NCI-H1436 treated with DMSO at 0.1 percent for 48 hours (cell line): ENCODE measurements at regions not wholly inside any gene's neighbourhood (a gene's known extent, or its start where the extent isn't known, plus 50 kb on each side); places are given as distances from the start of the nearest gene placed in this dataset.
"Not testable (repeated sequence)": the region's sequence is repeated elsewhere in the genome, so short reads cannot be mapped to it uniquely, and the experiment has no call there.

Source experiments
- DNase-seq: peaks from one replicate; lab custom pipeline; 2025; lab: John Stamatoyannopoulos, UW

DNA sequence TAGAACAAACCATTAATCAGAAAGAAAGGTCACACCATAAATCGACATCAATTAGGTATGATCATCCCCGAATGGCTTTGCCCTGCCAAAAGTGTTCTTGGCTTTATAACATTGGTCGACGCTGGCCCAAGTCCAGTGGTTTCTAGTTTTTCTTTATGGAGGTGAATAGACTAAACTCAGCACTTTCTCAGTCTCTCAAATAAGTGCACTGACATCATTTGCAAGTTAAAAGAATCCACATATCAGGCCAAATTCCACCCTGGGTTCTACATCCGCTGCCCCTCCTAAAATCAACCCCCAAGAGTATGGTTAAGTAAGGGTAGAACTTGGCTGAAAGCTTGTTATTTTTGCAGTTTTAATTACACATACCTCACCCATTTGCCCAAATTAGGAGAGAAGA is 314.3 kb downstream of the C12orf75 start:
- DNase-seq, result no peak

DNA sequence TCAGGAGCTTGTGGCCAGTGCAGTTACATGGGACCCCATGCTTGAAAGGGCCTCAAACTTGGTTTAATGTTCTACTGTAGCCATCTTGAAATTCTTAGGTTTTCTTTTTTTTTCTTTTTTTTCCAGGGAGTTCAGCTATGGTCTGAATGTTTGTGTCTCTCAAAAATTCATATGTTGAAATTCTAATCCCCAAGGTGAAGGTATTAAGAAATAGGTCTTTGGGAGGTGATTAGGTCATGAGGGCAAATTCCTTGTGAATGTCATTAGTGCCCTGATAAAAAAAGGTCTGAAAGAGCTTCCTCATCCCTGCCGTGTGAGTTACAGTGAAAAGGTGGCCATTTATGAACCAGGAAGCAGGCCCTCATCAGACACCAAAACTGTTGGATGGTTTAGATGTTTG is 324.1 kb downstream of the C12orf75 start:
- no peak for DNase-seq

DNA sequence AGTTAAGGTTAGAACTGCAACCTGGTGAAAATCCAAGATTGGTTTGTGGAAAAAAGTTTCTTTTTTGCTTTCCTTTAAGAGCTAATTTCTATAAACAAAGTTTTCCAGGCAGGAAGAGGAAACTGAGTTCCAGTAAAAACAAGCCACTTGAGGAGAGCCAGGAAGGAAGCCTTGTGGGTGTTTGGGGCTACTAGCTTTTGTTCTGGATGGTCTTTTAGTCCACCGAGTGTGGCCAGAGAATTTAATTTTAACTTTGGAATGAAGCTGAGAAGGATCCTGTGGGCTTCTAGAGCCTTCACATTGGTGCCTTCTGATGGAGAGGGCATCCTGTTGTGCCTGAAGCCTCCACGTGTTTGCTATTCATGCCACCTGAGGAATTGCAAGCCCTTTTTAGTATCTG is 327.9 kb downstream of the C12orf75 start:
- DNase-seq, result no peak

DNA sequence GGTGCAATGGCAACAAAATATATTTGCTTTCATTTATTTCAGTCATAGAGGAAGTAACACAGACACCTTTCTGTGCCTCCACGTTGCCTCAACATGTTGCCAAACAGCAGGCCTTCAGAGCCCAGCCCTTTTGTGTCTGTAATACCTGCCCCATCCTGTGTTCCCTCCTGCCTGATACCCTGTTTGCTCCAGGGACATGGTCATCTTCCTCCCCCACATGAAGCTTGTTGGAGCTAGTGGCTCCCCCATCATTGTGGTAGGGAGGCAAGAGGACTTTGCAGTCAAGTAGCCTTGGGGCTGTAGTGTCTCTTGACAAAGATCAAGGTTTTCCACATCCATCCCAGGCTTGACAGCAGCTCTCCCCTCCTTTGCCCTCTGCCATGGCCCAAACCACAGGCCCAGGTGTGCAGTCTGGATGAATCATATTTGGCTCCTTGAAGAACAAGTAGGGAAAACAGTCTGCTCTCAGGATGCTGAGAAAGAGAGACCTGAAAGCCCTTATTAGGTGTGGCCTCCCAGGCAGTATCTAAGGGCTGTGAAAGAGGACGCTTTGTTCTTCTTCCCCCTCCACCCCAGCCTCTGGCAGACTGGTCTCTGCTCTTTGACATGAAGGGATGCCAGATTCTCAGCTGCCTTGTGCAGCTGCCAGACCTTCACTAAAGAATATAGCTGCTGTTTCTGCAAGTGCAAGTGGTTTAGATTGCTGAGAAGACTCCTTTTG is 329.0 kb downstream of the C12orf75 start:
- no peak for DNase-seq

DNA sequence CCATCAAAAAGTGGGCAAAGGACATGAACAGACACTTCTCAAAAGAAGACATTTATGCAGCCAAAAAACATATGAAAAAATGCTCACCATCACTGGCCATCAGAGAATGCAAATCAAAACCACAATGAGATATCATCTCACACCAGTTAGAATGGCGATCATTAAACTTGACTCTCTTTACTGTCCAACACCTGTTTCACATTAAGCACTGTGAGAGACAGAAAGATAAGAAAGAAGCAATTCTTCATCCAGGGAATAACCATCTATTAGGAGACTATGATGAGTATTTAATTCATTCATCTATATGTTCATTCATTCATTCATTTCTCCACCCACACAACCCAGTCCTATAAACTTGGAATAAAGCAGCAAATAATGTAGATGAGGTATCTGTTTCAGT is 334.3 kb downstream of the C12orf75 start:
- not testable (repeated sequence) for DNase-seq

DNA sequence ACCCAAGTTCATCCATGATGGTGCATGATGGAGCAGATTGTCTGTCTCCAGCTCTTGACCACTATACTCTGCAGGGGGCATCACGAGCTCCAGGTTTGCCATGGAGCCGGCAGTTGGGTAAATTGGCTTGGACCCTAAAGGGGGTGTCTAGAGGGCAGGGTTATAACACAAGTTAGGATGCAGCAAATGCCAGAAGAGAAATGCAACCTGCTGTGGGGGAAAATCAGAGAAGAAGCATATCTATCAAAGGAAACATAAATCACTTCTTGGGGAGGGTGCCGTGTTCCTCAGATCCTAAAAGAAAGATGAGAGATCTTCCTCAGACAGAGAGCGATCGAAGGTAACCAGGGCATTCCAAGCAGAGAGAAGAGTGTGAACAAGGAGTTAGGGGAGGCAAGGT is 334.9 kb downstream of the C12orf75 start:
- DNase-seq, result no peak

DNA sequence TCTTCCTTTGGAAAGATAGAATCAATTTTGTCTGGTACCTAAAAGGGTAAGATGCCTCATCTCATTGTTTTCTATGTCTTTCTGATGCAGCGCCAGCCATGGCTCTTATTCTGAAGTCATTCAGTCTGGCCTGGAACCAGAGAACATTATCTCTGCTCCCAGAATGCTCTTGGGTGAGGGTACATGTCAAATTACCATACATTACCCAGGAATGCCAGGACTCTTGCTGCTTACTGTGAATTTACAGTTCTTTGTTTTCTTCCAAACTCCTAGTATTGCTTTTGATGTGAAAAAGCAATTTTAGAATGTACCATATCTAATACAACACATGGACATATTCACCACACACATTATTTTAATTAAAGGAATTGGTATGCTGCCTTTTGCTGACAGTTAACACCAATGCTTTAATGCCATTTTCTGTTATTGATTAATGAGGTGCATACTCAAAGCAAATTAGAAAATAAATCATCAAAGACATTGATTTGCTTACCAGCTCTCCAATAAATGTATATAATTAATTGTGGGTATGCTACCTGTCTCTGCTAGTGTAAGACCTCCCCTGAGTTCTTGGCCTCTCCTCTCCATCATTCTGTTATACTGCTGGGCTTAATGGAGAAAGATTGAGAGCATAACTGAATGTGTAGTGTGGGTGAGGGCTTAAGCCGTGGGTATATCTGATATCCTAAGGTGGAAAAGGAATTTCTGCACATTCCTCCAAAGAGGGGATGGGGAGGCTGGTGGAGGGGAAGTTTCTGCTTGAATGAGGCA is 337.7 kb downstream of the C12orf75 start:
- no peak for DNase-seq

DNA sequence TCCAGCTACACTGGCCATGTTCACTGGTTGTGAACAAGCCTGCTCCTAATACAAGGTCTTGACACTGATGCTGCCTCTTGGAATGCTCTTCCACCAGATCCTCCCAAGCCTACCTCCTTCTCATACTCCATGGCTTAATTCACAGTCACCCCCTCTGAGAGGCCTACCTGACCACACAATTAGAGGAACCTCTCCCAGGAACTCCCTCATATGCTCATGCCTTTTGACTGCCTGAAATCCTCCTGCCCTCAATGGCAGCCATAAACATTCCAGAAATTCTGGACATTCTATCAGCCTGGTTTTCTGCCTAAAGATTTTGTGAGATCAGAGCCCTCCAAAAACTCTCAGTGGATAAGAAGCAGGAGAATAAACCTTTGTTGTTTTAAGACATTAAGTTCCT is 340.2 kb downstream of the C12orf75 start:
- no peak for DNase-seq

DNA sequence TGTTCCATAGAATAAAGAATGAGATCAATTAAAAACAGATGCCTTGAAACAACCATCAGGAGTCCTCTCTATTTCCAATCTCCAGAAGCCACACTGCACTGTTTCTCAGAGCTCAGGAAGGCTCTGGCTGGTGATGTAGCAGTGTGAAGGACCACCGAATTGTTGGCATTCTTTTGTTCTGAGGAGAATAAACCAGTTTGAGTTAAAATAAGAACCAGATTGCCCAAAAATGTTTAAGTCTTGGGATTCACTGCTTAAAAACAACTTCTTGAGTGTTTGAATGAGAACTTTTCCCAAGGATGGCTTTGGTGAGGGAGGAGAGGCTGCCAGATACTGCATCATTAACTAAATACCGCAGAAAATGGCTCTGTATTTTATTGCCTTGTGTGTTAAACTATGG is 341.2 kb downstream of the C12orf75 start:
- no peak for DNase-seq

DNA sequence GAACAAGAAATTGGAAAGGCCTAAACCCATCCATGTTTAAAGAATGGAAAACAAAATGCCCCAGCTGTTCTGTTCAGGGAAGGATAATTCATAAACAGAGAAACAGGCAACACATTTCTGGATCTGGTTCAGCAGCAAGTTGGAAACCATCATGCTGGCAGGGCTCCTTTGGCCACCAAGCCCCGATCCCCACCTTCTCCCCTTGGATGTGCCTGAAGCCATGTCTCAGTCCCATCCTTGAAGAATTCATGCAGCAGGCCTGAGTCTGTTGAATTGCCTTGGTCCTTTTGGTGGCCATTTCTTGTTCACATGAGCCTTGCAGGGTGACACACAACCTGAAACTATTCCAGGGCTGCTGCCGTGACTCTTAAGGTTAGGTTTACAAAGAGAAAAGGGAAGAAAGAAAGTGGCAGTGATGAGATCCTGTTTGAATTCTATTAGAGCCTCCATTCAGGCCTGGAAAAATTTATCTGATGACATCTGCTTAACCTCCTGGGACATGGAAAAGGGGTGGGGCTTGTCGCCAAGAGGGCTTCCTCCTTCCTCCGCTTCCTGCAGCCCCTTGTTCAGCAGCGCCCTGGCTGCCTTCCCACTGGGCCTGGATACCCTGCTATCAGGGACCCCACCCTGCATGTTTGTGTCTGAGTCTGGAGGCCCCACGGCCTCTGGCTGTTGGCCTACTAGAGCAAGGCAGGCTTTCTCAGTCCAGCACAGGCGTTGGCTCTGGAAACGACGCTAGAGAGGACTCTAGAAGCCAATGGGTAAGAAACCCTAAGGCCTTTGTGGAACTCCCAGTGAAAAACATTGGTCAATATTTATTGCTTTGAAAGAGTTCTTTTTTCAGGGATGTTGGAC is 341.9 kb downstream of the C12orf75 start:
- DNase-seq, result no peak

DNA sequence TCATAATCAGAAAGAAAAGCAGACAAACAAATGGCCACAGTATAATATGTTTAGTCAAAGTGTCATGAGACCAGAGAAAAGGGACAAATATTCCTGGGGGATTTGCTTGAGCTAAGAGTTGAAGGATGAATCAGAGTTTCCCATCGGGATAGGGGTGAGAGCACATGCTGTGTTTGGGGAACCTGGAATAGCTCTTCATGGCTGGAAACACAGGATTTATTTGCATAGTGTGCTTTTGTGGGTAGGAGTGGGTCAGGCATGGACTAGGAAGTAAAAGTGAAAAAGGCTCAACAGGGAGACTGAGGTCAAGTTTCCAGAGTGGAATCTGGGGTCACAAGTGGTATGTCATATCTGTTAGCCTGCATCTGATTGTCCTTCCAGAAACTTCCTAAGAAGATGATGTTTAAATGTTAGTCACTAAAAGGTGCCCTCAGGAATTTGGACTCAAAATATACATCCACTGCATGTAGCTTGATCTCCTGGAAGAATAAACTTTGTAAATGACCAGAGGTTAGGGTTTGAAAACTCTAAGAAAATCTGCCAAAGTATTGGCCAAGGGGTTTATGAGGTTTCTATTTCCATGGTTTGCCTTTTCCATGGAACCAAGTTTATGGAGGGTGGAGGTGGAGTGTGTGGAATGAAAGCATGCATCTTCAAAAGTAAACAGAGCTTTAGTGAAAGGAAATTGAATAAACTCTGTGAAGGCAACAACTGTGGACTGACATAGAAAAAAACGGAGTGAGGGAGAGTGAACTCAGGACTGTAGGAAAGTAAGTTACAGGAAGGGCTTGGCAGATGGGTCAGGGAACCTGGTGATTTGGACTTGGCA is 344.6 kb downstream of the C12orf75 start:
- DNase-seq, result no peak

DNA sequence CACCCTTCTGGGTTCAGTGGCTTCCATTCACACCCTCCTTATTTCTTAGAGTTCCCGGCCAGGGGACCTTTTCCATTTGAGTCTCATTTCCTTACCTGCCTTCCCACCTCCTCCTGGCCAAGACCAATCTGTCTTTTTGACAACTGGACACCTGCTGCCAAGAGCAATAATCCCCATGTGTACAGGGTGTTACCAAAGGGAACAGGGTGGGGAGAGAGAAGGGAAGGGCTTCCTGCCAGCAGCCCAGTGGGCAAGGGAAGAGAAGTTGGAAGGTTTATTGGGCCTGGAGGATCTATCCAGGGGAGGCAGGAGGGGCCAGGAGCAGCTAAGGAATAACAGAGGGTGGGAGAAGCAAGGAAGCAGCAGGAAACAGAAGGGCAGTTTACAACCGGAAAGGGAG is 346.2 kb downstream of the C12orf75 start:
- no peak for DNase-seq

DNA sequence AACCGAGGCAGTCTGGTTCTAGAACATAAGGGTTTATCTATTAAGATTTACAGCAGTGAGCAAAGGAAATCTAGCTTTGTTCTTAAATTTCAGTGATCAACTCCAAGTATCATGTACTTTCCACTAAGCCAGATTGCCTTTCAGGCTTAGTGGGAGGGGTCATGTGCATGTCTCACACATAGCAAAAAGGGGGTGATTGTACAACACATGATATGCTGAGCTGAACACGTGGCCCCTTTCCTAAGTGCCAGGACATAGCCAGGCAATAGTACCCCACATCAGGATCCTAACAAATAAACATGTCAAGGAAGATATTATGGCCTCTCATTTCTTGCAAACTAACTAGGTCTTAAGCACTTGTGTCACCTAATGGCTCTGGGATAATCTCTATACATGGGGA is 347.2 kb downstream of the C12orf75 start:
- DNase-seq, result no peak

DNA sequence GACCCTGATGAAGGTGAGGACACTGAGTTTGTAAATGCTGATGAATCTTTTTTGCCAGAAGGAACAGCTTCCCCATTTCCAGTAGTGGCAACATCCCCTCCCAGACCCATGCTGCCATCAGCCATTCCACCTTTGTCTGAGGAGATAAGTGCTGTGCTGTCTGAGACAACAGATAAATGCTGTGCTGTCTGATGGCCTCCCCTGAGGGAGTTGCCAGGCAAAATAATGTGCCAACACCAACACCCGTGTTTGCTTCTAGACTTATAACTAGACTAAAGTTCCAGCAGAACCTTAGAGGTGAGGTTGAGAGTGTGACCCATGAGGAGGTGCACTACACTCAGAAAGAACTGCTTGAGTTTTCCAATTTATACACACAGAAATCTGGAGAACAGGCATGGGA is 349.5 kb downstream of the C12orf75 start:
- DNase-seq, result no peak

DNA sequence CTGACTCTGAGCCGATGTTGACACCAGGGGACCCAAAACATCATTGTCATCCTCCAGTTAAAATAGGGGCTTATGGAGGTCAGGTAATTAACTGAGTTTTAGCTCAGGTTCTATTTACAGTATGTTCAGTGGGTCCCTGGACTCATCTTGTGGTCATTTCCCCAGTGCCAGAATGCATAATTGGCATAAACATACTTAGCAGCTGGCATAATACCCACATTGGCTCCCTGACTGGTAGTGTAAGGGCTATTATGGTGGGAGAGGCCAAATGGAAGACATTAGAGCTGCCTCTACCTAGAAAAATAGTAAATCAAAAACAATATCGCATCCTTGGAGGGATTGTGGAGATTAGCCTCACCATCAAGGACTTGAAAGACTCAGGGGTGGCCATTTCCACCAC is 350.9 kb downstream of the C12orf75 start:
- no peak for DNase-seq

DNA sequence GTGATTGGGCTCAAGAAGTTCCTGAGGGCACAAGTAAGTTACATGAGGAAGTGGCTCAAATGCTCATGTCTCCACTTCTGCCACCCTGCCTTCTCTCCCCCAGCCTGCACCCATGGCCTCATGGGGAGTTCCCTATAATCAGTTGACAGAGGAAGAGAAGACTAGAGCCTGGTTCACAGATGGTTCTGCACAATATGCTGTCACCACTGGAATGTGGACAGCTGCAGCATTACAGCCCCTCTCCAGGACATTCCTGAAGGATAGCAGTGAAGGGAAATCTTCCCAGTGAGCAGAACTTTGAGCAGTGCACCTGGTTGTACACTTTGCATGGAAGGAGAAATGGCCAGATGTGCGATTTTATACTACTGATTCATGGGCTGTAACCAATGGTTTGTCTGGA is 352.3 kb downstream of the C12orf75 start:
- not testable (repeated sequence) for DNase-seq

DNA sequence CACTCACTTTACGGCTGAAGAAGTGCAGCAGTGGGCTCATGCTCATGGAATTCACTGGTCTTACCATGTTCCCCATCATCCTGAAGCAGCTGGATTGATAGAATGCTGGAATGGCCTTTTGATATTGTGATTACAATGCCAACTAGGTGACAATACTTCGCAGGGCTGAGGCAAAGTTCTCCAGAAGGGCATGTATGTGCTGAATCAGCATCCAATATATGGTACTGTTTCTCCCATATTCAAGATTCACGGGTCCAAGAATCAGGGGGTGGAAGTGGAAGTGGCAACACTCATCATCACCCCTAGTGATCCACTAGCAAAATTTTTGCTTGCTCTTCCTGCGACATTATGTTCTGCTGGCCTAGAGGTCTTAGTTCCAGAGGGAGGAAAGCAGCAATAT is 353.3 kb downstream of the C12orf75 start:
- DNase-seq, result not testable (repeated sequence)

DNA sequence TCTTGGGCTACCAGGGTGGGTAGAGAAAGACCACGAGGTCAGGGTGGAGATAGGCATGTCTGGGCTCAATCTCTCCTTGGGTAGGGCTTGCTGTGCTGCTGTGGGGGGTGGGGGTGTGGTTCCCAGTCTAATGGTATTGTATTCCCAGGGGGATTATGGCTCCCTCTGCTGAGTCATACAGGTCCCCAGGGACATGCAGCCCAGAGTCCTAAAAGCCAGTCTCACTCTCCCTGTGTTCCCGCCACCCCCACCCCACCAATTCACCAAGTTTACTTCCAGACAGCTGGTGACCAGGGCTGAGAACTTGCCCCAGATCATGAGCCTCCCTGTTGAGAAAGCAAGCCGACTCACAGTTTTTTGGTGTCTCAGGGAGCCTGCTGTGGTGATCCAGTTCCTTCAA is 367.6 kb downstream of the C12orf75 start:
- DNase-seq, result no peak

DNA sequence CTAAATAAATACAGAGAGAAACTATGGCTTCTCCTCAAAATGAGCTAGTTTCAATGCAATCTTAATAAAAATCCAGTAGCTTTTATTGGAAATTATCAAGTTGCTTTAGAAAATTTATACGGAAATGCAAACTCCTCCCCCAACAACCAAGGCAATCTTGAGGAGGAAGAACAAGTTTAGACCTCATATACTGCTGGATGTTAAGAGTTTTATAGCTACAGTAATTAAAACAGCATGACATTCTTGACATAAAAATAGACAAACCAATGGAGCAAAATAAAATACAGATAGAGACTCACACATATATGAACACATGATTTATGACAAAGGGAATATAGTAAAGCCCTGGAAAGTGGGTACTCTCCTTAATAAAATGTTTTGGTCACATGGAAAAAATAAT is 368.7 kb downstream of the C12orf75 start:
- DNase-seq, result no peak

DNA sequence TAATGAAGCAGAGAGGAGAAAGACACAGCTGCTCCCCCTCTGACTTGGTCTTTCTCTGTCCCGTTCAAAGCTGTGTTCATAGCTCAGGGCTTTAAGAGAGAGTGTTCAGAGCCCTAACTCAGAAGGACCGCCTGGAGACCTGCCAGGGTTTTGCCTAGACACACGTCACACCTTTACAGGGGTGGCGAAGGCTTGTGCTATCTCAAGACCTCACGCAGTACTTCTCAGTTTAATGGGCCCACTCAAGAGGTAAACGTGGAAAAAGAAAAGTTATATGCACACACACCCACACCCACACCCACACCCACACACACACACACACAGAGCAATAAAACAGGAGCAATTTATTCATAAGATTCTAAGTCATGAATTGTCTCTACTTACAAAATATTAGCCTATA is 374.3 kb downstream of the C12orf75 start:
- DNase-seq, result no peak

DNA sequence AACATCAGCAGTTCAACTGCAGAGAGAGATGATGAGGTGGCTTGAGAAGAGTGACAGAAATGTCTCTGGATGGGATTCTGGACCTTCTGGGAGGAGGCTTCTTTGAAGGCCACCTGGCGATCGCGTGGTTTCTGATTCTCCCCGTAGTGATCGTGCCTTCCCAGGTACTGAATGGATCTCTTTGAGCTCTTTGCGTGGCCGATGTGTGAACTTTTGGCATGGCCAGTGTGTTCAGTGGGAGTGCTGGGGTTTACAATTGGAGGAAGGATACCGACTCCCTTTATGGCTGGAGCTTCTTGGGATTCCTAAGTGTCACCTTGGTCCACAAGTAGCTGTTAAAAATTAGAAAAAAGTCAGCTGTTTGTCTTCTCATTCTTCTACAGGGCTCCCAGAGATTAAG is 374.7 kb downstream of the C12orf75 start:
- no peak for DNase-seq

DNA sequence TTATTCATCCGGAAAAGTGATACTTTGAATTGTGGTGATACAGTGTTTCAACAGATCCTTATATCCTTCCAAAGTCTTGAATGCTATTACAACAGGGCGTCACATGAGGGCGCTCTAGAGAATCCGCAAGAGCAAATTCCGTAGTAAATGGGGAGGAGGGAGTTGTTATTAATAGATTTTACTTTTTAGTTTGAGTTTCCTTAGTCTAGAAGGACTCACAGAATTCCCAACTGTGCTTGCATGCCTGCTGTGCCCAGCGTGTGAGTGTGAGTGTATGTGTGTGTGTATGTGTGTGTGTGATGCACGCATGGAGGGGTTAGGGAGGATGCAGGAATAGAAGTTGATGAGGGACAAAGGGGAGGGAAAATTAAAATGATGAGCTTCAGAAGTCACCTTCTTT is 375.3 kb downstream of the C12orf75 start:
- no peak for DNase-seq
